Left kidney (tissue), 1 donor: ENCODE measurements at regions not wholly inside any gene's neighbourhood (a gene's known extent, or its start where the extent isn't known, plus 50 kb on each side); places are given as distances from the start of the nearest gene placed in this dataset.

Source experiments
- DNase-seq: peaks from one replicate; pipeline ENCODE4 v3.0.0-alpha.2; 2013

DNA sequence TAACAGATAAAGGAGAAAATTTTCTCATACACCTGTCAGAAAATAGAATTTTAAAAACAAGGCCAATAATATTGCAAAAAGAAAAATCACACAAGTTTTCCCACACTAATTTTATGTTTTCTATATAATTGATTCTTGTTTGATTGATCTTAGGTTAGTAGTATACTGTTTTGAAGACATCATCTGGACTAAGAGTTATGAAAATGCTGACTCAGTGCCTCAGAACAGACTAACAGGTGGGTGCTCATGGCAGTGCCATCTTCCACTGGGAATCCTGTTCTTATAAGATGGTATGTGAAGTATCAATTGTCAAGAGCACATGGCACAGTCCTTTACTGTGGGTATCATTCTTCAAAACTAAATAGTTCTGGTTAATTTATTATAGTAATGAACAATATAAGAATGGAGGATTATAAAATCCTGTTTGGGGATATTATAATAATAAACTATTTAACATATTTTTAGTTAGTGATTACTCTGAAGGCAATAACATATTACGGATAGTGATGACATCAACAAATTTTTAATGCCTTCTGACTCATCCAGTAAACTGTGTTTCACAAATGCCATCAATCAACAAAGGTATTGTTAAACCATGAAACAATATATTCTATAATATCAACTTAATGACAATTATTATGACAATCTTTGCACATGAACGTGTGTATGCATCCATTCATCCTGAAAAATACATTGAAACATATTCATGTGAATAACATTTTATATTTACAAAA lies 384.6 kb upstream of the KHDRBS2 start:
- DNase-seq: no peak

DNA sequence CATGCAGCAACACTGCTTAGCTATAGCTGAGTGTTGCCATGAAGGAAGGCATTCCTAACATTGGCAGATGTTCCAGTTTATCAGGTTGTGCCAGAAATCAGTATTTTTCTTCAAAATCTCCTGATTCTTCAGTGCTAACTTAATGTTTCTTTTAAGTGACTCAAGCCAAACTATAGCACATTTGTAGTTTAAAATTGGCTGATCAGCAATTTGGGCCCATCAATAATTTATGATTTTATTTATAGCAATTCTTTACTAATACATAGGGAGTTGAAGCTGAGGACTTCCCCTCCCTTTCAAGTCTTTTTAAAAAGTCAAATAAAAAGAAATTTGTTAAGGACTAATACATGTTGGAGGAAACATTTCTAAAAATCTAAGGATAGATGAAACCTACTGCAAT lies 383.8 kb upstream of the KHDRBS2 start:
- DNase-seq: no peak

DNA sequence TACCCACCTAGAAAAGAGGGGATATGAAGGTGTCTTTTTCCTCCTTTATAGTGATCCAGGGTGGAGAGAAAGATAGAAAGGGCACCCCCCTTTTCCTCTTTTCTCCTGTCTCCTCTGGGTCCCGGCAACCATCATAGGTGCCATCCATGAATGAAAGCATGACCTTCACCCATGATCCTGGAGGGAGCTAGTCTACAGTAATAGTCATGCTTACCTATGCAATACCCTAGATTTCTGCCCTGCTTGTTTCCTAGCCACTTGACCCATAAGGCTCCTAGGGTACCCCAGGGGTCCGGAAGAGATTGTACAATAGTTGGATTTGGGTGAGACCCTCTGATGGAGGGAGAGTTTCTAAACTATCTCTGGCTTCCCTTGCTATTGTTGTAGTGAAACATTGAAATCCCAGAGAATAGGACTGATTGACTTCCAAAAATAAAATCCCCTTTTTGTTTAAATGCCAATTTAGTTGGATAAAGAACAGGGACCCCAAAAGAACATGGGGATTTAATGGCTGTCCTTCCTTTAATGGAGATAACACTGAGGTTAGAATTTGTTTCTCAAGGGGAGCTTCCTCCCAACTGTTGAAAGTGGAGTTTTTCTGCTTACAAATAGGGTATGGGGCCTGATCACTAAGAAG lies 366.8 kb upstream of the KHDRBS2 start:
- no peak for DNase-seq

DNA sequence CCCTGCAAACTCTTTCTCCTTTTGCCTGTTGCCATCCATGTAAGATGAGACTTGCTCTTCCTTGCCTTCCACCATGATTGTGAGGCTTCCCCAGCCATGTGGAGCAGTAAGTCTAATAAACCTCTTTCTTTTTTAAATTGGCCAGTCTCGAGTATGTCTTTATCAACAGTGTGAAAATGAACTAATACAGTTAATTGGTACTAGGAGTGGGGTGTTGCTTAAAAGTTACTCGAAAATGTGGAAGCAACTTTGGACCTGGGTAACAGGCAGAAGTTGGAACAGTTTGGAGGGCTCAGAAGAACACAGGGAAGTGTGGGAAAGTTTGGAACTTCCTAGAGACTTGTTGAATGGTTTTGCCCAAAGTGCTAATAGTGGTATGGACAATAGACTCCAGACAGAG lies 359.2 kb upstream of the KHDRBS2 start:
- no peak for DNase-seq

DNA sequence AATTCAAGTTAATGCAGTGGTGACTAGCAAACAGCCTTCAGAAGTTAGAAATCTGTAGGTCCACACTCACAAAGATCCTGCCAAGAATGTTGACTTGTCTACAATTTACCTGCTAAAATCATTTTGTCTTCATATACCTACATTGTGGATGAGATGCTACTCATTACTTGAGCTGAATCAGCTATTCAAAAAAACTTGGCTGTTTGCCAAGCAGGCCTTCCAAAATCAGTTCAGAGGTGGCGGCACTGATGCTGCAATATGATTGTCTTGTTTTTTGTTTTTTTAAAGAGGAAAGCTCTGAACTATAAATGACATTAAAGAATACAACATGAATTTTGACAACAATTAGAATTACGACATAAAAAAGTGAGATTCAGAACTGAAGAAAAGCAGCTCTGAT lies 354.7 kb upstream of the KHDRBS2 start:
- no peak for DNase-seq

DNA sequence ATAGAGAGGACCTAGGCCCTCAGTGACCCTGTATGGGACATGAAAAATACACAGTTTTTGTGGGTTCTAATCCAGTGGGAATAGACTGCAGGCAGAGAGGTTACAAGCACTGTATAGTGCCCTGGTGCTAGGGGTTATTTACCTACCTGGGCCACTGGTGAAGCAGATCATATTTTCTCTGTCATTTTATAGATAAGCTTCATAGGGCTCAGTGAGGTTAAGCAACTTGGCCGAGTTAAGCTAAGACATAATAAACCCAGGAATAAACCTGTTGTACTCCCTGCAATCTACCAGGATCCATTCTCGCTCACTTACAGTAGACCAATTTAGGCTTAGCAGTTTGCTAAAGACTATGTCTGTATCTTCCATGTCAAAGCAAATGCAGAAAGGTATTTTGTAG lies 340.6 kb upstream of the KHDRBS2 start:
- DNase-seq: no peak

DNA sequence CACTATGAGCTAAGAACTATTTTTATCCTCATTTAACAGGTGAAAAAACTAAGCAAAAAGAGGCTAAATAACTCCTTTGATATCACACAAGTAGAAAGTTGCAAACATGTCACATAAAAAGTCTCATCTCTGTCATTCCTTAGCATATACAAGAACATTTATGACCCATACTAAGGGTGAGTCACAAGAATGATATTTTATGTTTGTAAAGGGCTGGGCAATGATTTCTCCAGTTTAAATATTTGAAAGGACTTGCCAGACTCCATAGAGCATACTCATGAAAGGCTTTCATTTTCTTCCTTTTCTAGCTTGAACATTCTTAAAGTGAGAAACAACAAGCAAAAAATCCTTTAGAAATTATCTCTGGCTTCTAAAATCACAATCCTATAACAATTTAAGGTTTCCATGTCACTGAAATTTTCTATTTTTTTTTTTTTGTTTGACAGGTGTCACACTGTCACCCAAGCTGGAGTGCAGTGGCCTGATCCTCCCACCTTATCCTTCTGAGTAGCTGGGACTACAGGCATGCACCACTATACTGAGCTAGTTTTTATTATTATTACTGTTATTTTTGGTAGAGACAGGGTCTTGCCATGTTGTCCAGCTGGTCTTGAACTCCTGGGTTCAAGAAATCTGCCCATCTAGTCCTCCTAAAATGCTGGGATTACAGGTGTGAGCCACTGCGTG lies 338.0 kb upstream of the KHDRBS2 start:
- DNase-seq: no peak

DNA sequence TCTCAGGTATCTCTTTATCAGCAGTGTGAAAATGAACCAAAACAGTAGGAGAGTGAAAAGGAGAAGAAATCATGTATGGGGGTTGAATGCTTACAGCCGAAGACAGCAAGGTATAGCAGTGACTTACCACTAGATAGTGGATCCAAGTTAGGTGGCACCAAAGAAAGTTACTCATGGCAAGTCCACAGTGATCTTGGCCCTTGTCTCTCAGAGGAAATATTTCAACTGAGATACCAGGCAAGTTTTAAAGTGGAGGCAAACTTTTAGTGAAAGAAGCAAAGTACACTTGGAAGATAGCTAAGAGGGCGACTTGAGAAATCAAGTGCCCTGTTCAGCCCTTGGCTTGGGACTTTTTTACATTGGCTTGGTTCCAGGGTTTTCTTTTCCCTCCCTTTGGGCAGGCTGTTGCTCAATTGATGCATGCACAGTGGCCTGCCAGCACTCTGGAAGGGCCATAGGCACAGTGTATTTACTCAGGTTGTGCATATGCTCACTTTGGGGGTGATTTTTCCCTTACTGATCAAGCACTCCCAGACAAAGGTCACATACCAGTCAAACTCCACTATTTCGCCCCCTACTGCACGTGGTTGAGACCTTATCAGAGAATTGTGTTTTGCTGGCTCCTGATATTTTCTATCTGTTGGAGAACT lies 329.5 kb upstream of the KHDRBS2 start:
- no peak for DNase-seq

DNA sequence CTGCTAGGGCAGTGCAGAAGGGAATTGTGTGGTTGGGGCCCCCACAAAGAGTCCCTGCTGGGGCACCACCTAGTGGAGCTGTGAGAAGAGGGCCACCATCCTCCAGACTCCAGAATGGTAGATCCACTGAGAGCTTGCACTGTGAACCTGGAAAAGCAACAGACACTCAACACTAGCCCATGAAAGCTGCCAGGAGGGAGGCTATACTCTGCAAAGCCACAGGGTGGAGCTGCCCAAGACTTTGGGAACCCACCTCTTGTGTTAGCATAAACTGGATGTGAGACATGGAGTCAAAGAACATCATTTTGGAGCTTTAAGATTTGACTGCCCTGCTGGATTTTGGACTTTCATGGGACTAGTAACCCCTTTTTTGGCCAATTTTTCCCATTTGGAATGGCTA lies 328.4 kb upstream of the KHDRBS2 start:
- no peak for DNase-seq

DNA sequence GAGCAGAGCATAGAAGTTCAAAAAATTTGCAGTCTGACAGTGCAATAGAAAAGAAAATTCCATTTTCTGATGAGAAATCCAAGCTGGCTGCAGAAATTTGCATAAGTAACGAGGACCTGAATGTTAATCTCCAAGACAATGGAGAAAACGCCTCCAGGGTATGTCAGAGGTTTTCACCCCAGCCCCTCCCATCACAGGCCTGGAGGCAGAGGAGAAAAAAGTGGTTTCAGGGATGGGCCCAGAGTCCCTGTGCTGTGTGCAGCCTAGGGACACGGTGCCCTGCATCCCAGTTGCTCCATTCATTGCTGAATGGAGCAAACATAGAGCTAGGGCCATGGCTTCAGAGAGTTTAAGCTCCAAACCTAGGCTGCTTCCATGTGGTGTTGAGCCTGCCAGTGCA lies 327.9 kb upstream of the KHDRBS2 start:
- DNase-seq: no peak

DNA sequence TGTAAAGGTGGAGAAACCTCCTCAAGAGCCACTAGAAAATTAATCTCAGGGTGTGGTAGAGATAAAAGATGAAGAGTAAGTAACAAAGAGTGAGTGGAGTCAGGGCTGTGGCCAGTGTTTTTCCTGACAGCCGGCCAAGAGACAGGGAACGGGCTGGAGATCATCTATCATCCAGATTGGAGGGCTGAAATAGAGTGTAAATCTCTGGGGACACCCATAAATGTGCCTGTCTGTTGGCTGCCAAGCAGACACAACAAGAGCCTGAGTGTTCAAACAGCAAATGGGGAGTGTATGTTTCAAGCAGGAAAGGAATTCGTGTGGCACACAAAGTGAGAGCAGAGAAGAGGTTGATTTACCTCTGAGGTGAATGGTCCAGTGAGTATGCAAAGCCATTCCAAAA lies 326.4 kb upstream of the KHDRBS2 start:
- peak; percentile 2 for DNase-seq

DNA sequence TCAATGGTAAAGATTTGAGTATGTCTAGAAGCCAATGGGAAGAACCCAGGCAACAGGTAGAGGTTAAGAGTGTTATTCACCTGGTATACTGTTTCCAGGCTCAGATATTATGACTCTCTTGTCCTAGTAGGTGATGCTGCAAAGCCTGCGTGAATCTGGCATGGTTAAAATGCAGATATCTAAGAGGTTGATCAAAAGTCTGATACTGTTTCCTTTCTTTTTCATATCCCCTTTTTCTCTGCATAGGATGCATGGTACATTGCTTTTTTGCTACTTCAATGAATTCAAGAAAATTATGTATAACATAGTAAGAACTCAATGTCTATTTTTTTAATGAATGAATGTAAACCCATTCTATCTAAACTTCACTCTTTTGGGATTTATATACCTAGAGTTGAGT lies 284.3 kb upstream of the KHDRBS2 start:
- no peak for DNase-seq

DNA sequence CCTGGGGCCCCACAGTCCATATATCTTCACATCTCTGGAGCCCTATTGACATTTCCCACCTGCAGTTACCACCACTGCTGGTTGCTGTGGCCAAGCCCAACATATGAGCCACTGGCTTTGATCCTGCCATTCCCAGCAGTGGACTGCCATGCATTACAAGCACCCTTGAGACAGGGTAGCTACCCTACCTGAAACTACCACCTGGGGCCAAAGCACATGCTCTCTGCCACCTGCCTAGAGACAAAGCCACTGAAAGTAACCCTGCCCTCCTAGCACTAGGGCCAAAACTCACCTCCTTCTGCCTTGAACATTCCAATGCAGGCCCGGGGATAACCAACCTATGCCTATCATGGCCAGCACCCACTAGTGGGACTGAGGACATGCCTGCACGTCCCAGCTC lies 255.5 kb upstream of the KHDRBS2 start:
- no peak for DNase-seq

DNA sequence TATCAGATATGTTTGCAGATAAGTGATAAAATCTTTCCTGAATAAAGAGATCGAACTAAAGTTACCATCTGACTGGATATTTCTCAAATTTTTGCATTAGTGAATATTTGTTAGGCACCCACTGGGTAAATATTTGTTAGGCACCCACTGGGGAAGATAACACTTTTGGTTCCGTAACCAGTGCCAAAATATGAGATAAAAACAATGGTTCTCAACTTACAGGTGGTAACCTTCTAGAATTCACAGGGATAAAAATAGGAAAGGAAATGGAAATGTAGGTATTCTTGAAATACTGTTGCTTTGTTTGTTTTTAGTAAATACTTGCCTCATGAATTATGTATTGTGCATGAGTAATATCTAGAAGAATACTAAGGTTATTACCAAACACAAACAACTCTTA lies 245.0 kb upstream of the KHDRBS2 start:
- no peak for DNase-seq

DNA sequence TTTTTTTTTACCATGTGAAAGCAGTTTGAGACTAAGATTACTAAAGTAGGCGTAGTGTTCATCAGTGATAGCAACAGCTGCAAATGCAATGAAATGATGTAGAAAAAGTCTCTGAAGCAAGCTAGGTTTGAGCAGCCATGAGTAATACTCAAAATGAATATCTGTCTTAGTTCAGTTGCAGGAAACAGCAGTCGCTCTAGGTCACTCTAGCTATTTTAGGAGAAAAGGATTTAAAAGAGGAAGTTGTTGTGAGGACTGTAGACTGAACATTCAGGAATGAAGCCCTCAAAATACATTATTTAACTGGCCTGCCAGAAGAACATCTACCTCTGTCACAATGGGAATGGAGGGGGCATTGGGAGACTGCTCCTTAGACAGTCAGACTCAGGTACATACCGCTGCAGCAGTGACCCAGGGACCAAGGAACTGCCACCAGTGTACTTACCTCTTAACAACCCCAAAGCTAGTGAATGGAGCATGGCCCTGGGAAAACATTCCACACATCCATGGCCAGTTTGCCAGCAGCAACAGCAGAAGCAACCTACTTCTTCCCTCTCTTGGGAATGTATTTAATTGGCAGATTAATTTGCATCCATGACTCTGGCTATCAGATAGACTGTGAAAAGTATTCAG lies 243.0 kb upstream of the KHDRBS2 start:
- no peak for DNase-seq

DNA sequence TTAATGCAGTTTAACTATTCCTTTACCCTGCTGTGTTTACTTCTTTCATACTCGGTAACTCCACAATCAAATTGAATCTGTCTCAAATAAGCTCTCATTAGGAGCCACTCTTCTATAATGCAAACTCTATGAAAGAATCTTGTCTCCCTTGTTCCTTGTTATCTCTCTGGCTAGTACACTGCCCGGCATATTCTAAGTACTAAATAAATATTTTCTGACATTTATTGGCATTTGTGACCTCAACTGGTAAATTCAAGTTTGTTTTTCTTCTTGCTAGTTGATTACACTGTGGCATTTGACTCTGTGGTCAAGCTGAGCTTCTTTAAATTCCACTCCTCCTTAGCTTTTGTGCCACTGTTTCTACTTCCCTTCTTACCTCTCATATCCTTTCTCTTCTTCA lies 237.6 kb upstream of the KHDRBS2 start:
- DNase-seq: no peak

DNA sequence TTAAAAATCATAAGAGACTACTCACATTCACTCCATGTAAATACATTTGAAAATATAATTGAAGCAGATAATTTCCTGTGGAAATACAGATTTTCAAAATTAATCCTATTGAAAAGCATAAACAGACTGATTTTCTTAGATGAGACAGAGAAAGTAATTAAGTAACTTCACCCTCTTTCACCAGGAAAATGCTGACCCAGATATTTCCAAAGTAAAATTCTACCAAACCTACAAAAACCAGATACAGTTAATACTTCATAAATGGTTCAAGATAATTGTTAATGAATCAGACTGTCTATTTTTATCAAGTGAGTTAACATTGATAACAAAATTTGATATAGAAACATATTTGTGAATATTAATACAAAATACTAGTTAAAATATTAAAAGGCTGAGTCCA lies 233.5 kb upstream of the KHDRBS2 start:
- no peak for DNase-seq

DNA sequence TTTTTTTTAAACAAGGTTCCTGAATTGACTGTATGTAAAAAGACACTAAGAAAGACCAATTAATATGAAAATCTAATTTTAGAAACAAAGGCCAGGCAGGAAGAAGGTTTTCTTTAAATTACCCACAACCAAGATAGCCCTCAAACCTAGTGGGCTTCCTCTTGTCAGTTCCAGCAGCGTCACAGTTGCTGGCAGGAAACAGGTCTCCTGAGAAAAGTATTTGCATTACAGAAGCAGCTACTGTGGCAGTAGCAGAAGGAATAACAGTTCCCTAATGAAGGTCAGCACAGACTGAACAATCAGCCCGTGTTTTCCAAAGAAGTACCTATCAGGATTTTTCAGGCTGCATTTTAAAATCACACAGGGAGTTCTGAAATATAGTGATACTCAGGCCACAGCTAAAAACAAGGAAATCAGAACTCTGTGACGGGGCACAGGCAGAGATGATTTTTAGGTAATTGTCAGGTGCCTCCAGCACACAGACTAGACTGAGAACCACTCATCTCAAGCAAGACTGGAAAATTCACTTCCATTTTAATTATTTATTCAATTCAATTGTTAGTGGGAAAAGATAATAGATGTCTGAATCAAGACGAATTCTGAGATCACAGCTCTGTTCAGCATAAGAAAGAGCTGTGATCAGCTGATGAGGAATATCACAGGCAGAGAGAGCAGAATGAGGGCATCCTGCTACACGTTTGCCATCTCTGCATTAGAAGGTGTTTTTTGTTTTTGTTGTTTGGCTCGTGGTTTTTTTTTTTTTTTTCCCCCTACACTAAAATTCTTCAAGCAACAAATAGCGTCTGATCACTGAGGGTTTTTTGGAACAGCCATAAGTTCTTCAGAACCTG lies 230.5 kb upstream of the KHDRBS2 start:
- no peak for DNase-seq

DNA sequence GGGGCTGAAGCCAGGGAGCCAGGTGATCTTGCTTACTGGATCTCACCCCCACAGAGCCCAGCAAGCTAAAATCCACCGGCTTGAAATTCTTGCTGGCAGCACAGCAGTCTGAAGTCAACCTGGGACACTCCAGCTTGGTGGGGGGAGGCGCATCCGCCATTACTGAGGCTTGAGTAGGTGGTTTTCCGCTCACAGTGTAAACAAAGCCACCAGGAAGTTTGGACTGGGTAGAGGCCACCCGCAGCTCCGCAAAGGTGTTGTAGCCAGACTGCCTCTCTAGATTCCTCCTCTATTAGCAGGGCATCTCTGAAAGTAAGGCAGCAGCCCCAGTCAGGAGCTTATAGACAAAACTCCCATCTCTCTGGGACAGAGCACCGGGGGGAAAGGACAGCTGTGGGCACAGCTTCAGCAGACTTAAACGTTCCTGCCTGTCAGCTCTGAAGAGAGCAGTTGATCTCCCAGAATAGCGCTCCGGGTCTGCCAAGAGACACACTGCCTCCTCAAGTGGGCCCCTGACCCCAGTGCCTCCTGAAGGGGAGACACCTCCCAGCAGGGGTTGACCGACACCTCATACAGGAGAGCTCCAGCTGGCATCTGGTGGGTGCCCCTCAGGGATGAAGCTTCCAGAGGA lies 206.3 kb upstream of the KHDRBS2 start:
- DNase-seq: no peak

DNA sequence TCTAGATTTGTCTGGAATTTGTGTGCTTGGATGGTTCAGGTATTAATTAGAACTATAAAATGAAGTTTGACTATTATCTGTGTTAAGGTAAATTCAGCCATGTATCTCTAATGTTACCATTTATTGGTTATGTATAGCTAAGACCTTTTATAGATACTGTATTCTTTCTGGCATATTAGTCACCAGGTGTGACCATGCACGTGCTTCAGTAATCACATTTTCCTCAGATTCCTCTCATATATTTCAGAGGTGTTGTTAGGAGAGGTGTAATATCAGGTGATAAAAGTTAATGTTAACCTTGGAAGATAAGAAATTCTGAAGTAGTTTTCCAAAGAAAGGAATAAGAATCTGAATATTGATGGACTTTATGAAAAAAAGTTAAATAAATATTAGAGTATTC lies 194.5 kb upstream of the KHDRBS2 start:
- no peak for DNase-seq

DNA sequence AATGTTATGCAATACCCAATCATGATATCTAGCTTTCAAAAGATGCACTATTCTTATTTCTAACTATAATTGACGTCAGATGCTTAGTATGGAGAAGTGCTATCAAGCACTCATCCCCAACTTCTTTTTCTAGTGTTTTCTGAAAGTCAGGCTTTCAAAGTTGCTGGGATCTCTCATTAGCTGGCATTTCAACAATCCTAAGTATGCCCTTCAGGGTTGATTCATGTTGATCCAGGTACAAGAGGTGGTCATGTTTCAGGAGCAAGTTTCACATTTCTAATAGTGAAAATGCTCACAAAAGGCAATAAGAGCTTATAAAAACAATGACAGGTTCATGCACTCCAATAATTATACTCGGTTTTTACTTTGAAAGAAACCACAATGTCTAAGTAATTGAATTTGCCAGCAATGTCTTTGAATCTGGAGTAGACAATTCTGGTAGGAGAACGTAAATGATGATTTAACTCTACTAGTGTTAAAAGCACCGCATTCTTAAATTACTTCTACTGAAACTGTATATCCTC lies 193.7 kb upstream of the KHDRBS2 start:
- DNase-seq: peak; percentile 40
